ENCODE measurements at regions not wholly inside any gene's neighbourhood (a gene's known extent, or its start where the extent isn't known, plus 50 kb on each side); places are given as distances from the start of the nearest gene placed in this dataset.

GRCh38 chr2:78383576-78383975 lies 641.9 kb upstream of the REG3G start:
- TF ChIP-seq CTCF (IDR thresholded peaks at IDR 0.05; ENCODE audit: insufficient read depth, low read length) = no peak
- no peak for TF ChIP-seq GABPA (IDR thresholded peaks at IDR 0.05; ENCODE audit: low read depth)
- TF ChIP-seq POLR2AphosphoS5 (IDR thresholded peaks at IDR 0.05; ENCODE audit: low read depth) = no peak
